ENCODE measurements at regions not wholly inside any gene's neighbourhood (a gene's known extent, or its start where the extent isn't known, plus 50 kb on each side); places are given as distances from the start of the nearest gene placed in this dataset.

DNA sequence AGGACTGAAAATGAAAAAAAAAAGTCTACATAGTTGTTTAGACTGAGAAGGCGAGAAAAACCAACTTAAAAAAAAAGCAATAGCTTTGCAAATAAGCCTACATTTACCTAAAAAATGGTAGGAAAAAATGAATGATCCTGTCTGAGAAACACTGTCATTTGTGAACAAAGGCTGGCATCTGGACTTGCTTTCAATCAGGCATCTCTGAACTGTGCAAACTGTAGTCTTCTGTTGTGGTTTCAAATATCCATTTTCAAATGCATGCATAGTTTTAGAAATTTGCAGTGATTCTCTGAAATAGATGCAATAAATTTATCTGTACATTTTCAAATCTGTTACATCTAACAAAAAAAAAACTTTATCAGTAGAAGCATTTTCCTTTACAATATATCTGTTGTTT is 106.1 kb upstream of the LUZP2 start:
- H3K27me3 ChIP-seq: no peaks in the 10 kb centered on the region
- H3K27ac ChIP-seq: no peak overlapping the region
- no peak overlapping the region for H3K4me3 ChIP-seq
- DNase-seq: no peak
- H3K36me3 ChIP-seq: no peaks in the 10 kb centered on the region
- TF ChIP-seq, protein P1, sequence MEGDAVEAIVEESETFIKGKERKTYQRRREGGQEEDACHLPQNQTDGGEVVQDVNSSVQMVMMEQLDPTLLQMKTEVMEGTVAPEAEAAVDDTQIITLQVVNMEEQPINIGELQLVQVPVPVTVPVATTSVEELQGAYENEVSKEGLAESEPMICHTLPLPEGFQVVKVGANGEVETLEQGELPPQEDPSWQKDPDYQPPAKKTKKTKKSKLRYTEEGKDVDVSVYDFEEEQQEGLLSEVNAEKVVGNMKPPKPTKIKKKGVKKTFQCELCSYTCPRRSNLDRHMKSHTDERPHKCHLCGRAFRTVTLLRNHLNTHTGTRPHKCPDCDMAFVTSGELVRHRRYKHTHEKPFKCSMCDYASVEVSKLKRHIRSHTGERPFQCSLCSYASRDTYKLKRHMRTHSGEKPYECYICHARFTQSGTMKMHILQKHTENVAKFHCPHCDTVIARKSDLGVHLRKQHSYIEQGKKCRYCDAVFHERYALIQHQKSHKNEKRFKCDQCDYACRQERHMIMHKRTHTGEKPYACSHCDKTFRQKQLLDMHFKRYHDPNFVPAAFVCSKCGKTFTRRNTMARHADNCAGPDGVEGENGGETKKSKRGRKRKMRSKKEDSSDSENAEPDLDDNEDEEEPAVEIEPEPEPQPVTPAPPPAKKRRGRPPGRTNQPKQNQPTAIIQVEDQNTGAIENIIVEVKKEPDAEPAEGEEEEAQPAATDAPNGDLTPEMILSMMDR (IDR thresholded peaks at IDR 0.05): no peak
- TF ChIP-seq POLR2A (IDR thresholded peaks at IDR 0.05): no peak
- H3K9me3 ChIP-seq: no peaks in the 10 kb centered on the region
- no peaks in the 10 kb centered on the region for H3K4me1 ChIP-seq

DNA sequence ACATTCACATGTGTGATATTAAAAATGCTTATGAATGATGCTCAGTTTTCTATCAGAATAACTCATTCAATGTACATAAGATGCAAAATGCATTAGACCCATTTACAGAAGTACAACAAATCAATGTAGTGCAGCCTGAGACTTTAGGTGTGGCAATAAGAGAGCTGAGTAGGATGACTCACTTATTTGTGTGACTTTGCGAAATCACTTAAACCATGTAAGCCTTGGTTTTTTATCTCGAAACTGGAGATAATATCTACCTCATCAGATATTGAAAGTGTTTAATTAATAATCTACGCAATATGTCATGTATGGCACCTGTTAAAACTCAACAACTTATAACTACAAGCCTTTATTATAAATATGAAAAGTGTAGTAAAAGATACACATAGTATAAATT is 105.7 kb upstream of the LUZP2 start:
- Histone ChIP-seq H3K27ac (no peak overlapping the region), H3K4me3 (no peak overlapping the region), H3K9me3 (no peaks in the 10 kb centered on the region), H3K4me1 (no peaks in the 10 kb centered on the region), H3K36me3 (no peaks in the 10 kb centered on the region), H3K27me3 (no peaks in the 10 kb centered on the region)
- no peak for TF ChIP-seq POLR2A (IDR thresholded peaks at IDR 0.05)
- TF ChIP-seq, protein P1 (IDR thresholded peaks at IDR 0.05): no peak
- DNase-seq: no peak

DNA sequence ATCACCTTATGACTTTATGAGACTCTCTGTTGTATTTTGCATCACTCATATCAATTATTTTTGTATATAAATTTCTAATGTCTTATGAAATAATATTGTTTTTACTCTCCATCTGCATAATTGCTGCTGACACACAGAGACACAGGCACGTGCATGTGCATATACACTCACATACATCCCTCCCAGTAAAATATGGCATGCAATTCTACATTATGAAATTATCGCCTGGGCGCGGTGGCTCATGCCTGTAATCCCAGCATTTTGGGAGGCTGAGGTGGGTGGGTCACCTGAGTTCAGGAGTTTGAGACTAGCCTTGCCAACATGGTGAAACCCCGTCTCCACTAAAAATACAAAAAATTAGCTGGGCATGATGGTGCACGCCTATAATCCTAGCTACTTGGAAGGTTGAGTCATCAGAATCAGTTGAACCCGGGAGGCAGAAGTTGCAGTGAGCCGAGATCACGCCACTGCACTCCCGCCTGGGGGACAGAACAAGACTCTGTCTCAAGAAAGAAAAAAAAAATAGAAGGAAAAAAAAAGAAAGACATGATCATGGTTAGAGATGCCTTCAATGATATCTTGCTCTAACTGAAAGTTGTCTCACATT is 96.7 kb upstream of the LUZP2 start:
- H3K9me3 ChIP-seq: no peaks in the 10 kb centered on the region
- no peaks in the 10 kb centered on the region for H3K4me1 ChIP-seq
- H3K36me3 ChIP-seq: no peaks in the 10 kb centered on the region
- no peak overlapping the region for H3K27ac ChIP-seq
- no peak for TF ChIP-seq POLR2A (IDR thresholded peaks at IDR 0.05)
- TF ChIP-seq, protein P1 (IDR thresholded peaks at IDR 0.05): no peak
- H3K4me3 ChIP-seq: no peak overlapping the region
- H3K27me3 ChIP-seq: no peaks in the 10 kb centered on the region
- no peak for DNase-seq

DNA sequence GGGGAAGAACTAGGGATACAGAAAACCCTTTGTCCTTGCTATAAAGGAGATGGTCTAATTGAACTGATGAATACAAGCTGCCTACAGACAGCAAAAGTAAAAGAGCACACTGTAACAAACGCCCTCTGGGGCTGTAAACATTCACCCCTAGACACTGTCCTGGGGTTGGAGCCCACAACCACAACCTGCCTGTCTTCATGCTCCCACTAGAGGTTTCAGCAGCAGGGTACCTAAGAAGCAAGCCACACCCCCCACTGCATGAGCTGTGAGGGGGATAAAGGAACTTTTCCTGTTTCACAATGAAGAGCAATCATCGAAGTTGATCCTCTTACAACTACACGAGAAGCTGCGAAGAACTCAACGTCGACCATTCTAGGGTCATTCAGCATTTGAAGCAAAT is 90.5 kb upstream of the LUZP2 start:
- Histone ChIP-seq H3K9me3 (no peaks in the 10 kb centered on the region), H3K4me1 (no peaks in the 10 kb centered on the region), H3K36me3 (no peaks in the 10 kb centered on the region), H3K27me3 (no peaks in the 10 kb centered on the region), H3K4me3 (no peak overlapping the region), H3K27ac (no peak overlapping the region)
- TF ChIP-seq POLR2A (IDR thresholded peaks at IDR 0.05): no peak
- TF ChIP-seq, protein P1 (IDR thresholded peaks at IDR 0.05): no peak
- no peak for DNase-seq

DNA sequence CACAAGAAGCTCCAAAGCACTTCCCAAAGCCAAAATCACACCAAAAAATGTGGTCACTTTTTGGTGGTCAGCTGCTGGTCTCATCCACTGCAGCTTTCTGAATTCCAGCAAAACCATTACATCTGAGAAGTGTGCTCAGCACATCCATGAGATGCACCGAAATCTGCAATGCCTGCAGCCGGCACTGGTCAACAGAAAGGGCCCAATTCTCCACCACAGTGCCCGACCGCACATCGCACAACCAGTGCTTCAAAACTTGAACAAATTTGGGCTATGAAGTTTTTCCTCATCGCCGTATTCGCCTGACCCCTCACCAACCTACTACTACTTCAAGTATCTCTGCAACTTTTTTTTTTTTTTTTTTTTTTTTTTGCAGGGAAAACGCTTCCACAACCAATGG is 89.9 kb upstream of the LUZP2 start:
- Histone ChIP-seq H3K27me3 (no peaks in the 10 kb centered on the region), H3K36me3 (no peaks in the 10 kb centered on the region), H3K4me1 (no peaks in the 10 kb centered on the region), H3K9me3 (no peaks in the 10 kb centered on the region), H3K27ac (no peak overlapping the region), H3K4me3 (no peak overlapping the region)
- TF ChIP-seq, protein P1 (IDR thresholded peaks at IDR 0.05): no peak
- no peak for DNase-seq

DNA sequence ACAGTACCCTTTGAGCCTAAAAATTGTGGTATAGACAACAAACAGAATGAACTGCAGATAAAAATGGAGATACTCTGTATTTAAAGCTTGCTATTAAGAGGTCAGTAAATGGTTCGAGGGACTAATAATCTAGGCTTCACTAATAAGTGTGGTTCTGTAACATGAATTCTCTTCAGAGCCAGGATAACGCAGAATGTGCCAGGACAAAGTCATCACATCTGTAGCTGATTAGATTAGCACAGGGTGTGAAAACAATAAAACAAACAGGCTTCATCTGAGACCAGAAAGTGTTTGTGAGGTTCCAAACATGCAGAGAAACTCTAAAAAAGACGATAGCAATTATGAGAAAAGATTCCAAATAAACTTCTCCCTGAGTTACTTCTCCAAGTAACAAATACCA is 89.1 kb upstream of the LUZP2 start:
- no peaks in the 10 kb centered on the region for H3K36me3 ChIP-seq
- no peak overlapping the region for H3K4me3 ChIP-seq
- H3K27me3 ChIP-seq: no peaks in the 10 kb centered on the region
- H3K4me1 ChIP-seq: no peaks in the 10 kb centered on the region
- H3K27ac ChIP-seq: no peak overlapping the region
- H3K9me3 ChIP-seq: no peaks in the 10 kb centered on the region
- TF ChIP-seq POLR2A (IDR thresholded peaks at IDR 0.05): no peak
- TF ChIP-seq, protein P1 (IDR thresholded peaks at IDR 0.05): no peak
- DNase-seq: no peak
